ENCODE measurements at regions not wholly inside any gene's neighbourhood (a gene's known extent, or its start where the extent isn't known, plus 50 kb on each side); places are given as distances from the start of the nearest gene placed in this dataset.
"Not testable (repeated sequence)": the region's sequence is repeated elsewhere in the genome, so short reads cannot be mapped to it uniquely, and the experiment has no call there.

- DNase-seq: not testable (repeated sequence)
These were observed 445.1 kb downstream of the PTPRU start for GRCh38 chr1:29681416-29681815.

DNA sequence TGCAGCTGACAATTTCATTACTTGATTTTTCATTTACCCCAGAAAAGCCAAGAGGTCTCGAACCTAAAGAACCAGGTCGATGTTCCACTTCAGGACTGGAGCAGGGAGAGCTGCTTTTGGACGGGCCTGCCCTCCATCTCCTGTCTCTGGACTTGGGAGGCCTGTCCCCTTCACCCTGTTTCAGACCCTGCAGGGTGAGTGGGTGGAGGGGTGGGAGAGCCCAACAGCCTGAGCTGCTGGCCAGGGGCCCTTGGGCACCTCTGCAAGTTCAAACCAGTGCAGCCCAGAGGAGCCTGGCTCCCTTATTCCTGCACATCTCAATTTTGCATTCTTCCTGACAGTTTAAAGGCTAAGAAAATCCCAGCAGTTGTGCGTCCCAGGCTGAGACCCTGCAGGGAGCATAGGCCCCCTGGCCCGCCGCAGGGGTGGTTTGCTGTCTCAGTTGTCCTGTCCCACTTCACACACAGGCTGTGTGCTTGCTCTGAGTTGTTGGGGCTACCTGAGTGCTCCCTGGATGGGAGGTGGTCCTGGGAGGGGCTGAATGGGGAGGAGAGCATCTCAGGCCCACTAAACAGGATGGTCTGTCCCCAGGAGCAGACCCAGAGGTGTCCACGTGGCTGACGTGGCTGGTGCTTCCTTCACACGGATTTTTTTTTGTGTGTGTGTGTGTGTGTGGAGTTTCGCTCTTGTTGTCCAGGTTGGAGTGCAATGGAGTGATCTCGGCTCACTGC, 443.7 kb downstream of the PTPRU start:
- no peak for DNase-seq

DNA sequence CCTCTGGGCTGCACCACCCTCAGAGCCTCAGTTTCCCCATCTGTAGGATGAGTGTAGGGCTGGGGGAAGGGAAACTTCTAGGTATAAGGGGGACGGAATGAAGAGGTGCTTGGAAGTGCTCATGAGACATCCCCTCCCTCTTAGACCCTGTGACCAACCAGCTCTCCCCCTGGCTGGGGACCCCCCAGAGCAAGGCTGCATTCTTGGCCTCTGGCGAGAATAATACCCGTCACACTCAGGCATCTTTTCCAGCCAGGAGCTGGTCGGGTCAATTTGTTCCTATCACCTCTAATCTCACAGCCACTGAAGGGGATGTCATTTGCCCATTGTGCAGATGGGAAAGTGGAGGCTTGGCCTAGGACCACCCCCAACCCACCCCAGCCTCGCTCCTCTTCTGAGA, 443.0 kb downstream of the PTPRU start:
- DNase-seq: no peak

GRCh38 chr1:29677028-29678024, 441.0 kb downstream of the PTPRU start:
- DNase-seq: no peak

DNA sequence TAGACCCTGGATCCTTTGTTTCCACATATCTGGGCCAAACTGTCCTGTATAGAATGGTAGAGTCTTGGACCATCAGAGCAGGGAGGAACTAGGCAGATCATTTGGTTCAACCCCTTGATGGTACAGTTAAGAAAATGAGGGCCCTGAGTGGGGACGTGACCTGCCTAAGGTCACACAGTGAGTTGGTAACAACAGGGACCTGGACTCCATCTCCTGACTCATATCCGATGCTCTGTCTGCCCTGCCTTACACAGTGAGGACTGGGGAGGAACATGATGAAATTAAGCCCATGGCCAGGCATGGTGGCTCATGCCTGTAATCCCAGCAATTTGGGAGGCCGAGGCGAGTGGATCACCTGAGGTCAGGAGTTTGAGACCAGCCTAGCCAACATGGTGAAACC, 440.2 kb downstream of the PTPRU start:
- no peak for DNase-seq

- DNase-seq: no peak
These were observed 439.4 kb downstream of the PTPRU start for GRCh38 chr1:29675481-29676263.

GRCh38 chr1:29674627-29675326, 438.5 kb downstream of the PTPRU start:
- DNase-seq: no peak

DNA sequence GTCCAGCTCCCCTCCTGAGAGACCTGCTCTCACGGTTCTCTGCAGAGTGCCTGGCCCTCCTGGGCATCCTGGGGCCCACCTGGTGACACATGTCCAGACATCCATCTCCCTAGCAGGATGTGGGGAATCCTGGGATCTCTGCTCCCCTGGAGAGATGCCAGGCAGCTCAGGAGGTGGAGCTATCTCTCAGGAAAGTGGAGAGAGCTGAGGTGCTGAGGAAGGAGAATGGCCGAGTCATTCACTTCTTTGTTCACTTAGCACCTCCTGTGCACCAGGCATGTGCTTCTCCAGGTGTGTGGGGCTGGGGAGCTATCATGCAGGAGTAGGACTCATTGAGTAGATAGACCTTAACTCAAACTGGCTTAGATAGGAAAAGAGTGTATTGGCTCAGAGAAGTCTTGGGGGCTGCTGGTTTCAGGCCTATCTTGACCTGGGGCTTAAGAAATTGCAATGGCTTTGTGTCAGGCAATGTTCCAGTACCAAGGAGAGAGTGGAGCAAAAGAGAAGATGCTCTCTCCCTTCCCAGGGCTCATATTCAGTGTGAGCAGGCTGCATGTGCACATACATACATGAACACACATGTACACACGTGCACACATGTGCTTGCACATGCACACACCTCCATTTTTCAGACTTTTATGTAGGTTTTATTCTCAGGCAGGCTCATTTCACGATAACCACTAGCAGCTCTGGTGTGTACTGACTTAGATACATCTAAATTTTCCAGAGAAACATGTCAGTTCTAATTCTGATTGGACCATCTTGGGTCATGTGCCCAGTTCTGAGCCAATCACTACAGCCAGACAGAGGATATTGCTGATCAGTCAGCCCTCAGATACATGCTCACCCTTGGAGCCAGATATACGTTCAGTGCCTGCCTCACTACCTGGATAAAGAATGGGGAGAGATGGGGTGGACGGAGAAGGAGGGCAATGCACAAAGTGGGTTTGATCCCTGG, 437.6 kb downstream of the PTPRU start:
- no peak for DNase-seq

DNA sequence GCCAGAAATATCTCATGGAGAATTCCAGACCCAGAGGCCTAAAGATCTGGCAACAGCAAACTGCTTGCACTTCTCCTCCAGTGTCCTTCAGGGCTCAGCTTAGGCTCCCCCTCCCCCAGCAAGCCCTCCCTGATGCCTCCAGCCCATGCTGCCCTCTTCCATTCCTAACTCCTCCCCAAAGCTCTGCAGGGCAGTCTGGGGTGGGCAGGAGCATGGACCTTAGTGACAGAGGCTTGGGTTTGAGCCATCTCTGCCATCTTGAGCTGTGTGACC, 436.8 kb downstream of the PTPRU start:
- no peak for DNase-seq

GRCh38 chr1:29672416-29673227, 436.3 kb downstream of the PTPRU start:
- no peak for DNase-seq

- no peak for DNase-seq
These were observed 435.4 kb downstream of the PTPRU start for GRCh38 chr1:29671446-29672356.

- DNase-seq: no peak
These were observed 434.4 kb downstream of the PTPRU start for GRCh38 chr1:29670752-29671151.

- DNase-seq: no peak
These were observed 433.6 kb downstream of the PTPRU start for GRCh38 chr1:29669912-29670311.

DNA sequence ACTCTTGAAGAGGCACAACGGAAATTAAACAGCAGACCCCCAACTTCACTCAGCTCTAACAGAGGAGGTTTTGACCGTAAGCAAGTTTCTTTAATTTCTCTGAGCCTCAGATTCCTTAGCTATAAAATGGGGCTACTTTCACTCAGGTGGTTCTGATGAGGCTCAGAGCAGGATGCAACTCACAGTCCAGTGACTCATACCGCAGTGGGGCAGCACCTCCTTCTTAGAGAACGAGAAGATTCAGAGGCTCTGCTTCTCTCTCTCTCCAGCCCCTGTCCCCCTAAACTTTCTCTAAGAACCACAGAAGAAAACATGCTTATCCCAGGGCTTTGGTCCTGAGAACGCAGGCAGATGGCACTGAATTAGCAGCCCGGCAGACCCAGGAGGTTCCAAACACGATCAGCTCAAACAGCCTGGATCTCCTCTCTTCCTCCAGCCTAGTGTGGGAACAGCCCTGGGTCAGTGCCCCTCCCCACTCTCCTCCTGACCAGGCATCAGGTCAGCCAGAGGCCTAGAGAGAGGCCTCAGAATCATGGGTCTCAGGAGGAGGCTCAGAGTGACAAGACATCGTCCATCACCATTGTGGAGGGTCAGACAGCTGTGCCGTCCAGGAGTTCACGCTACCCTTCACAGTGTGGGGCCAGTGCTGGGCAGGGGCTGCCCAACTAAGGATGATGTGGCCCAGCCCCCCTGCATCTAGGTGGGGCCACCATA, 433.0 kb downstream of the PTPRU start:
- no peak for DNase-seq

GRCh38 chr1:29668551-29669157, 432.3 kb downstream of the PTPRU start:
- no peak for DNase-seq

GRCh38 chr1:29667951-29668350, 431.6 kb downstream of the PTPRU start:
- DNase-seq: no peak

DNA sequence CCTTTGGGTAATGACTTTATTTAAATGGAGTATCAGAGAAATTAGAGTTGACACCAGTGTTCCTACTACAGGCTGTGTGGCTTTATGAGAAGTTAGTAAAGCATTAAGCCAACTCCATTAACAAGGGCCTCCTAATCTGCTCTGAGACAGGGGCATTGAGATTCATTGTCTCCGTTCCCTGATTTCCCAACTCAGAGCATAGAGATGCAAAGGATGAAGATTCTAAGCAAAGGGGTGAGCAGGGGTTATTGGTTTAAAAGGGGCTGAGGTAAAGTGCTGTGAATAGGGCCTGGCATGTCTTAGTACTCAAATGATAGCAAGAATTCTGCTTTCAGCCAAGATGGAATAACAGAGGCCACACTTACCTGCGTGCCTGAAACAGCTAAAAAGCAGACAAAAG, 428.4 kb downstream of the PTPRU start:
- no peak for DNase-seq

DNA sequence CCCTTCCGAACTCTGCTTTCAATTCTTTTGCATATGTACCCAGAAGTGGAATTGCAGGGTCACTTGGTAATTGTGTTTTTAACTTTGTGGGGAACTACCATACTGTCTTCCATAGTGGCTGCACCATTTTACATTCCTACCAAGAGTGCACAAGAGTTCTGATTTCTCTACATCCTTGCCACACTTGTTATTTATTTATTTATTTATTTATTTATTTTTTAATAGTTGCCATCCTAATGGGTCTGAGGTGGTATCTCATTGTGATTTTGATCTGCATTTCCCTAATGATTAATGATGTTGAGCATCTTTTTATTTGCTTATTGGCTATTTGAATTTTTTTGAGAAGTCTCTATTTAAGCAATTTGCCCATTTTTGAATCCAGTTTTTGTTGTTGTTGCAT, 422.4 kb downstream of the PTPRU start:
- no peak for DNase-seq
